Nucleus accumbens (tissue), 56 donors: ENCODE measurements at regions not wholly inside any gene's neighbourhood (a gene's known extent, or its start where the extent isn't known, plus 50 kb on each side); places are given as distances from the start of the nearest gene placed in this dataset.

Source experiments
- DNase-seq, 56 donors: peaks; one replicate each; lab custom pipeline; 2025; lab: John Stamatoyannopoulos, UW

DNA sequence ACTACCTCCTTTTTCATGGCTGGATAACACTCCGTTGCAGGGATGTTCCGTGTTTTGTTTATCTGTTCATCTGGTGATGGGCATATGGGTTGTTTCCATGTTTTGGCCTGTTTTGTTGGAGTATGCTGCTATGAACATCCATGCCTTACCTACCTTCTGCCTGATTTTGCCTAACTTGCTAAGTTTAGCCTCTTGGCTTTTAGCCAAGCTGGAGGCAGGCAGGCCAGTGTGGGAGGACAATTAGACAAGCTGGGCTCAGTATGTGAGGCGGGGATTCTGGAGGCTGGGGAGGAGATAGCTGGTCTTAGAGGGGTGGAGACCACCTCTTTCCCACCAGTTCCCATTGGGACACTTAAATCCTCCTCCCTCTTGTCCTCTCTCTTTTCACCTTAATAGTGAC, 98.4 kb upstream of the WNT4 start:
- no peak for DNase-seq

DNA sequence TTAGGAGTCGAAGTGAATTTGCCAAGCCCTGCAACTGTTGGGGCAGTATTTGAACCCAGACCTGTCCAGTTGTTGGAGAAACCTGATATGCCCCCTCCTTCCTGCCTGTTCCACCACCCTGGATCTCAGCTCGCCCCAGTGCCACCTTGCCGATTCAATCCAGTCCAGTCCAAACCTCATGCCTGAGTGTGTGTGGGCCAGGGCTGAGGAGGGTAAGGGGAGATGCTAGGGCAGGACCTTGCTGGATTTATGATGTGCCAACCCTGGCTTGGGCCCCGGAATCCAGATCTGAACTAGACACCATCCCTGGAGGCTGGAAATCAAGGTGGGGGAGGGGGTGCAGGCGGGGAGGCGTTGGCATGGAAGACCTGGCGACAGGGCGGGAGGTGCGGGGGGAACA, 98.9 kb upstream of the WNT4 start:
- DNase-seq = no peak

DNA sequence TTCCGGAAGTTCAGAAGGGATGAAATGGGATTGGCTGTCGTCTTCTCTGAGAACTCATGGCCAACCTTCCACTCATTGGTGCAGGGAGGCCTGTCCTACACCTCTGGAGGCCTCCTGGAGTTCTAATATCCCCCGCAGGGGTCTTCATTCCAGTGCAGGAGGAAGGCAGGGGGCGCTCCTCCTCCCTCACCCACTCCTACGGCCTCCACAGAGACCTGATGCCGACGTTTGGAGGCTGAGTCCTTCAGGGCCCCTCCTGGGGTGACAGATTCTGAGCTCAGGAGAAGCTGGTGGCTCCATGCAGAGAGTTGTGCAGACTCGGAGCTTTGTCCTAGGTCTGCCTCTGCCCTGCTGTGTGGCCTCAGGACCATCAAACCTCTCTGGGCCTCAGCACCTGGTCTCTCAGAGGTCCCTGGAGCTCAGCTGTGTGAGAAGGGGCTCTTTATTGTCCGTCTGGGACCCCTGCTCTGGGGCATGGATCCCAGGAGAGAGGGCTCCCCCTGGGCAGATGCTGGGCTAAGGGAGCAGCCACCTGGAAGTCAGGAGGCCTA, 102.3 kb upstream of the WNT4 start:
- no peak for DNase-seq

DNA sequence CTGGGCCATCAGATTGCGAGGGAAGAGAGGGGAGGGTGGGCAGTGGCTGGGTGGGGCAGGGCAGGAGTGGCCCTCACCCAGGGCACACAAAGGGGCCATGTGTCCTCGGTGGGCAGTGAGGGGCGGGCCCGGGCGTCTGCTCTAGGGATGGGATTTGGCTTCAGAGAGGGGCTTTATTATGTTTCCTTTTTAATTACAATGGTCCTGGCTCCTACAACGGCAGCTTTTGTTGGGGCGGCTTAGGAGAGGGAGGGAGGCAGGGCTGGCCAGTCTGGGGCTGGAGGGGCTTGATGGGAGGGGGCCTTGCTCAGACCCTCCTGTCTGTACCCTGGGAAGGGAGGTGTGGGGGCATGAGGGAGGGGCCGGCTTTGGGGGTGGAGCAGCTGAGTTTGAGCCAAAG, 102.8 kb upstream of the WNT4 start:
- DNase-seq = no peak

DNA sequence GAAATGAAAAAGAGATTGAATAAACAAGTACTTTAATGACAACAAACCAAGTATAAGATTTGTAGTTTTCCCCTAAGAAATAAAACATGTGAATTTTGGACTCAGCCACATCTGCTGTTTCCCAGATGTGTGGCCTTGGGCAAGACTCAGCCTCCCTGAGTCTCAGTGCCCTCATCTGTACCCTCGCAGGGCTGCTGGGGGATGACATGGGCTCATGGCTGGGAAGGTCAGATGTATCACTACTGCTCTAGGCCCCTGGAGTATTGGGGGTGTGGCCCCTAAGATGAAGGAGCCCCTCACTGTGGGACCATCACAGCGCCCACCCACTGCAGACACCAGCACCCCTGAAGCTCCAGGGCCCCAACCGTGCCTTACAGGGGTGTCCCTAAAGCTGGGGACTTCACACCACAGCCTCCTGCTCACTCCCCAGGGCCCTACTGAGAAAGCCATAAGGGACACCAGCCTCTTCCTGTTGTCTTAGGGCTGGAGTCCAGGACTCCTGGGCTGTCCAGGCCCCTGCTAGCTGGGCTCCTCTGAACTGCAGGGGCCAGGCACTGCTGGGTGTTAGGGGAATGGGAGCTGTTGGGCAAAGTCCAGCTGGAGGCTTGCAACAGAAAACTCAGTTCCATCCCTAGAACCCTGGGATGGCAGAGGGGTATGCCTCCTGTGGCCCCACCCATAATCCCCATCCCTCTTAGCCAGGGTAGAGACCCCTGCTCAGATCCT, 104.0 kb upstream of the WNT4 start:
- no peak for DNase-seq

DNA sequence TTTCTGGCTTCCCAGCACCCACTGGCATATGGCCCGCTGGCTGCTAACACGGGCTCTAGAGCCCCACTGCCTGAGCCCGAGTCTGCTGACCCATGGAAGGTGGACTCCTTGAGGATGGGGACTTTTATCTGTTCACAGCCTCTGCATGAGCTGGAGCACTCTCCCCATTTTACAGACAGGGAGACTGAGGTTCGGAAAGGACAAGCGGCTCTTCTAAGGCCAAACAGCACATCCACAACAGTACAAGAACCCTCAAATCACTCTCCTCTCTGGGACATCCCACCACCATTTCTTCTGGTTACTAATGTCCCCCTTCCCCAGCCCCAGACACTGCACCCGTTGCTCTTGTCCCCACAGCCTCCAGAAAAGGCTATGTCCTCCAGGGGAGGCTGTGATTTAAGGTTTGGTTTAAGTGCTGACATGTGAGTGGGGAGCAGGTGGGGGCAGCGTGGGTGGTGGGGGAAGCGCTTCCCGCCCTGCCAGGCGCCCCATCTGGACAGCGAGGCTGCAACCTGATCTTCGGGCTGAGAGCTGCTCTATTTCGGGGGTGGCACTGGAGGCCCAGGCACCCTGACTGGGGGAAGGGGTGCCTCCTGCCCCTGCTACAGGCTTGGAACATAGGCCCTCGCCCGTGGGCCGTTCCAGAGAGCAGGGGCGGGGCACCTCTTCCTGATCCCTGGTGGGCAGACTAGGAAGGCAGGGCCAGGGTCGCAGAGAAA, 104.8 kb upstream of the WNT4 start:
- no peak for DNase-seq

DNA sequence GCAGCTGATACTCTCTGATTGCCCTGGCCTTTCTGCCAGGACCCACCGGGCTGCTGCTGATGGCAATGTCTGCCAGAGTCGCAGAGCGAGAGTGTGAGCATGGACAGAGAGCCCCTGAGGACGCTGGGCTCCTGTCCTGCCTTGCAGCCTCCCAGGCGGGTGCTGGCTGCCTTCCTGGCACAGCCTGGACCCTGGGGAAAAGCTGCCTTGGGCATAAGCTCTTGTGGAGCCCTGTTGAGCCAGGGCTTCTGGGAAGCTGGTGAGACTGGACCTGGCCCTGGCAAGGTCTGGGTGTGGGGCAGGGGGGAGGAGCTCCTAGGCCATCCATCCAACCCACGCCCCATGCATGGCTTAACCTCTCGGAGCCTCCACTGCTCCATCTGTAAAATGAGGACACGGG, 105.8 kb upstream of the WNT4 start:
- DNase-seq = peak in 3 of 56 donors; percentile 4 to 27 (median 4)

DNA sequence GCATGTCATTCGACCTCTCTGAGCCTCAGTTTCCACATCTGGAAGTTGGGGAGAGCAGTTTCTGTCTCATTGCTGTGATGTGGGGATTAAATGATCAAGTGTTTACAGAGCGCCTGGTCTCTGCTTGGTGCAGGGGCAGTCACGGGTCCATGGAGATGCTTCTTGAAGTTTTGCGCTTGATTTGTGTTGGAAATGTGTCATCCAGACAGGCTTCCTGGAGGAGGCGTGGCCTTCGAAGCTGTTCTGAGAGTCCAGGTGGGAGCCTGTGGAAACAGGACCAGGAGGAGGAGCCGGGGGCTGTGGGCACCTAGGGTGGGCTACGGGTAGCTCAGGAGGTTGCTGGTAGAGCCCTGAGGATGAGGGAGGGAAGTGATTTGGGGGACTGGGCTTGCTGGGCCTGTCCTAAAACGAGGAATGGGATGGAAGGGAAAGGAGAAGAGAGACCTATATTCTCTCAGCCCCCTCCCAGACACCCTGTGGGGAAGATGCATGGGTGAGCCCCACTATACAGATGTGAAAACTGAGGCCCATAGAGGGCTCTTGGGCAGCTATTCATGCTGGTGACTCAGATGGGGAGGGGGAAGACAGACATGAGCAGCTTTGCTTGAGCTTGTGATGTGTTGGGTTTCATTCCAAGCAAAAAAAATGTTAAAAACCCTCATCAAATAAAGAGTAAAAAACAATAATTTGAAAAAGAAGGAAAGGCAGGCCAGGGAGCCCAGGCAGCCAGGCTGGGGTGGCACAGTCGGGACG, 107.2 kb upstream of the WNT4 start:
- DNase-seq = no peak

DNA sequence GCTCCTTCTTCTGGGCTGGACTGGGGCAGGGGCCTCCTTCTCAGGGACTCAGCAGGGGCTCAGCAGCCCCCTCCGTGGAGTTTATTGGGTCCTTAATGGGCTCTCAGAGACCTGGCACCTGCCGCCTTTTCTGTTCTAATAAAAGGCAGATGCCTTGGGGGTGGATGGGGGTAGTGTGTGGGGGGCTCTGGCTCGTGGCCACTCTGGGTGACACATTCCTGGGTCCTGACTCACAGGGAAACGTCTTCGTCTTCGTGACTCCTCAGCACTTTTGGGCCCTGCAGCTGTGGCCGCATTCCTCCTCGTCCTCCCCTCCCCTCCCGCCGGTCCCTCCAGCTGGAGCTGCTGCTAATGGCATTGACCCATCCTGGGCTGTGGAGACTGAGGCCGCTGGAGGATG, 107.8 kb upstream of the WNT4 start:
- DNase-seq = no peak

DNA sequence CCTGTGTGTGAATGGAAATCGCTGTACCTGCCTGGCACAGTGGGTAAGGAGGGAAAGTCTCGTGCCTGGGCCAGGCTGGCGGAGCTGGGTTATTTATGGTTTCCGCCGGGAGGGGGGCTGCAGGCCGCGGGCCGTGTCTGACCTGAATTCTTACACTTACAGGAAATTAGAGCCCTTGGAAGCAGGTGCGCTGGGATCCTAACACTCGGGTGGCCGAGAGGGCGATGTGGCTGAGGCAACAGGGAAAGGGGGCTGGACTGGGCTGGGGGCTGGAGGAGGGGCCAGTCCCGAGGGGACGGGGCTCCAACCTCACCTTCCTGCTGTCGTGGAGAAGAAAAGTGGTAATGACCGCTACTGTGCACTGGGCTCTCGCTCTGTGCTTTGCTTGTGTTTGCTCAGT, 109.4 kb upstream of the WNT4 start:
- DNase-seq = no peak

DNA sequence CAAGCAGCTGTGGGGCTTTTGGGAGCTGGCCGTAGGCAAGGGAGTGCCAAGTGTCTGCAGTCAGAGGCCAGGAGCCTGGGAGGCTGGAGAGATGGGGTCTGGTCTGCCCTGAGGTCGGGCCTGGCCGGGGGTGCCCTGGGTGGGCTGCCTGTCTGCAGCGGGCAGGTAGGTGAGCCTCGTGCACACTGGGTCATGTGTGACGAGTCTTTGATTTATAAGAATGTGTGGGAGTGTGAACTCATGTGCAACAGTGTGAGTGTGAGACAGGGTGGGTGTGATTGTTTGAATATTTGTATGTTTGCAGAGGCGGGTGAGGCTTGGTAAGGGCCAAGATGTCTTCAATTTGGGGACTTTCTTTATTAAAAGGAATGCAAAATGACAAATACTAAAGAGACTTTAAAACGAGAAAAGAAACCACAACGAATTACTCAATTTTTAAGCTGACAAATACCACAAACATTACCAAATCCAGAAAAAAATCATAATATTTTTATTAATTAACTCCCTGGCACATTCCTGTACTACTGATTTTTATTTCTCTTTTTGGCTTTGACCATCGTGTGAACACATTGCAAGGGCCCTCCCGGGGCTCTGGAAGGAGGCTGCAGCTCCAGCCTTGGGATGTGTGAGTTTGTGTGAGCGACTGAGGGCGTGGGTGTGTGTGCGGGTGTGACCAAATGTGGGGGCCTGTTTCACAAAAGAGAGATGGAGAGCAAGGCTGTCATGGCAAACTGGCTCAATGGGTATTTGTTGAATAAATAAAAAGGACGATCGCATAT, 110.3 kb upstream of the WNT4 start:
- DNase-seq = peak in 1 of 56 donors; percentile 5

DNA sequence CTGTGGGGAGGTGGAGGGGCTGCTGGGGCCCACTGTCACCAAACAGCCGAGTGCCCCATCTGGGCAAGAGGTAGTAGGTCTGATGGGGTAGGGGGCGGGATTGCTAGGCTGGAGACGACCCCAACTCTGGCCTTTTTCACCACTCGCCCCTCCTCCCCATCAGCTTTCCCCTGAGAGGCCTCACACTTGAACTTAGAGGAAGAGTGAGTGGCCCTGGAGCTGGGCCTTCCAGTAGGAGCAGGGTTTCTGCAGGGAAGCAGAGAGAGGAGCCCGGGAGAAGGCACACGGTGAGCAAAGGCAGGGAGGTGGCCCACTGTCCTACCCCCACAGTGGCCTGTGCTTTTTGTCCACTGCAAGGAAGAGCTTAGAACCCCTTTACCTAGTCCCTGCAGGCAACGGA, 111.9 kb upstream of the WNT4 start:
- DNase-seq = no peak

DNA sequence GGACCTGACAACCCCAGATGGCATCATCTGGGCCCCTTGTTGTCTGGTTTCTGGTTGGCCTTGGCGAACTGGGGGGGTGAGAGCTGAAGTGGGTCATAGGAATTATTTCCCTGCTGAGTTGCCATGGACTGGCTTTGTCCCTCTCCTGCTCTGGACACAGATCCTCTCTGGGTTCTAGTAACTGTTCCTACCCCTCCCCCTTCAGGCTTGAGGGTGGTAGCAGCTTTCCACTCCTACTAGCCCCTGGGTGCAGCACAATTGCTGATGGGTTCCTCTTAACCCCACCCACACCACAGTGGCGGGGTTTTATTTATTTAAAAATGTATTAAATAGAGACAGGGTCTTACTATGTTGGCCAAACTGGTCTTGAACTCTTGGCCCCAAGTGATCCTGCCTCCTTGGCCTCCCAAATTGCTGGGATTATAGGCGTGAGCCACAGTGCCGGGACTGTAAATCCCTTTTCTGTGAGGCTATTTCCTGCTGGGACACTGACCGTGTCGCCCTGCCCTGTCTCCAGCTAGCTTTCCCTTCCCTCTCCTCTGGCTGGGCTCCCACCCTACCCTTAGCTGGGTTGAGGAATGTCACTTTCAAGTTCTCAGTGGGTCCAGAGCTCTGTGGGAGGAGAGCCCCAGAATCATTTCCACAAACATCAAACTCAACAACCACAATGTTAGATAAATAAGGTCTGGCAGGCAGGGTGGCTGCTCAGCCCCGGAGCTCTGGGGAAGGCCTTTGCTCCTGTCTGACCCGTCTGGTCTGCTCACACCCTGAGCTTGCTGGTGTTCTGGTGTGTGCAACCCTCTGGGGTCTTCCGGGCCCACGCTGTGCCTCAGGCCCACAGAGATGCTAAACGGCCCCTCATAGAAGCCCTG, 112.7 kb upstream of the WNT4 start:
- no peak for DNase-seq

DNA sequence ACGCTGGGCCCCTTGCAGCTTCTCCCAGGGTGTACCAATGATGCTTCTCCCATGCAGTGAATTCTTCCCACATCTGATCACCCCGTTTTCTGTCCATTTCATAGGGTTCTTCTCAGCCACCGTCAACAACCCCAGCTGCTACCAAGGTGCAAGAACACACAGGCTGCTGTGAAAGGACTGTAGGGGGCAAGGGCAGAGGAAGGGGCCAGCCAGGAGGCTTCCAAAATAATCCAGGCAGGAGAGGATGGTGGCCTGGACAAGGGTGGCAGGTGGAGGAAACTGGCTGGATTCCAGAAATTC, 113.3 kb upstream of the WNT4 start:
- DNase-seq = no peak

DNA sequence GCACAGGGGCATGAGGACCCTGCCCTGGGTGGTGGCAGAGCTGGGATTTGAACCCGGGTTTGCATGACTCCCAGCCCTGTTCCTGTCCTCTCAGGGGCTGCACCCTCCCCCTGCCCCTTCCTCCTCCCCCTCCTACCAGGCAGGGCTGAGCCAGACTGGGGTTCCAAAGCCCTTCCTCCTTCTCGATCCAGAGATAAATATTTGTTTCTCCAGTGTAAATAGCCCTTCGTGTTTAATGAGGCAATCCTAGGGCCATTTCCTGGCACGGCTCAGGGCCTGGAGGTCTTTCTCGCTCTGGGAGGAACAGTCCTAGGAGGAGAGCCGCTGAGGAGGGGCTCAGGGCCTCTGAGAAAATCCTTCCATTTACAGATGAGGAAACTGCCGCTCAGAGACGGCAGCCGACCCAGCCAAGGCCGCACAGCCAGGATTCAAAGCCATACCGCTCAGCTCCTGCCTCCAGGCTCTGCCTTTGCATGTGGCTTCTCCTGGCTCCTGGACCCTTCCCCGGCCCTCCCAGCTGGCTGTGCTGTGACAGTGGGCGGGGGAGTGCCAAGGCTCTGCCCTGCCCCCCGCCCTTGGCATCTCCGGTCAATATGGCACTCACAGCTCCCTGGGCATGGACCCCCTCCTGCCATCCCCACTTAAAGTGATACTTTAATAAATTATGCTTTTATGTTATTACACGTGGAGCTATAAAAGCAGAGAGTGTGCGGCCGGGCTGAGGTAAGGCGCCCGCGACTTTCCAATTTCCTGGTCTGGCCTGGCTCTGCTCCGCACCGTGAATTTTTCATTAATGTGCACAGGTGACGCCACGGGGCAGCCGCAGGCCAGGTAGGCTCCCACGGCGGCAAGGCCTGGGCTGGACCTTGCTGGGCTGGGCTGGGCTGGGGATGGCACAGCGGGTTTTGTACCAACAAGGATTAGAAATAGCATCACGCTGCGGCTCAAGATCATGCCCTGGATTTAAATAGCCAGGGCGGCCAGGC, 114.7 kb upstream of the WNT4 start:
- no peak for DNase-seq

DNA sequence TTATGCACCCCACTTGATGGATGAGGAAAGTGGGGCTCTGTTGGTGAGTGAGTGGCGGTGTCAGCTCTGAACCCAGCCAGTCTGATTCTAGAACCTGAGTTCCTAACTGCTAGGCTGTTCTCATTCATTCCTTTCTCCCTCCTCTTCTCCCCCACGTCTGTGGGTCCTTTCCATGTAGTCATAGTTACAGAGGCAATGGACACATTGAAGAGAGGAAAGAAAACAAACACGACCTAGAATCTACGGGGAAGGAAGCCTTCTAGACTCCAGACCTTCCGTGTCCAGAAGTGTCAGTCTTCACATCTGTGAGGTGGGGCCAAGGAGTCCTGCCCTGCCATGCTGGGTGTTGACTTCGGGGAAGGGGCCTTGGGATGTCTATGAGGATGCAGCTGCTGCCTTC, 115.8 kb upstream of the WNT4 start:
- no peak for DNase-seq

DNA sequence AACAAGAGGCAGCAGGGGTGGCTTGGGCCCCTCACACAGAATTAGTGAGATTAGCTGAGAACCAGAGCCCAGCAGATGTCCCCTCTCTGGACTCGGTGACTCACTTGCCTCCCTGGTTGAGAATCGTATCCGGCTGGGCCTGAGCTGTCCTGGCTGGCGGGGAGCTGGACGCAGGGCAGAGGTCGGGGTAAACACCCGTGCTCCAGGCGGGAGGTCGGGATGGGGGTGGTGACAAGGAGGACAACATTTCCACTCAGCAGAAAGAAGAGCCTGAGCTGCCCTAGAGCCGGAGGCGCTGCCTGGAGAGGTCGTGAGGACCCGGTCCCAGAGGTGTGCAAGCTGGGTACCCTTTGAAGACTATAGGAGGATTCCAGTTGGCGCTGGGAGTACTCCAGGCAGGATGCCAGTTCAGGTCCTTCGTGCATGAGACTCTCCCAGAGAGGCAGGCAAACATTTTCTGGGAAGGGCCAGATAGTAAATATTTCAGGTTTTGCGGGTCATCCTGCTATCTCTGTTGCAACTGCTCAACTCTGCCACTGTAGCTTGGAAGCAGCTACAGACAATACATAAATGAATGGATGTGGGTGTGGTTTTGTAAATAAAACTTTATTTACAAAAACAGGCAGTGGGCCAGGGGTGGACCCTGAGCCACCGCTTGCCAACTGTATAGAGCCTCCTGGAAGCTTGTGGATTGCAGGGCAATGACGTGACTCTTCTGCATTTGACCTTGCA, 116.8 kb upstream of the WNT4 start:
- no peak for DNase-seq
